ENCODE measurements at regions not wholly inside any gene's neighbourhood (a gene's known extent, or its start where the extent isn't known, plus 50 kb on each side); places are given as distances from the start of the nearest gene placed in this dataset.

DNA sequence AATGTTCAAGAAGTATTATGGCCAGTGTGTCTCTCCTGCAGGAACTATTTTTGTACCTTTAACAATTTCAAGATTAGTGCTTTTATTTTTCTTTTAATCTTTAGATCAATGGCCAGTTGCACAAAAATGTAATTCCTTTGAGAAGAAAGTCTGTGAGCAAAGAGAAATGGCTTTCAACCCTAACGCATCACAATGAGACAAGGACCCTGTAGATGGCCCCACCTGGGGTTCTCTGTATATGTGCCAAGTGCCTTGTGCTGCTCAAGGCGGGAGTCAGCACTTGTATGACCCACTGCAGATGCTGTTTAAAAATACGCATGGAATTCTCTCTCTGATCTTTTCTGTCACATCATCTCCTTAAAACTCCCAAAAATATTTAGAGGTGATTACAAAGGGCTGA lies 453.4 kb downstream of the OCA2 start:
- TF ChIP-seq CTCF (IDR thresholded peaks at IDR 0.05) (no peak), EP300 (IDR thresholded peaks at IDR 0.05) (no peak)

Measured in suprapubic skin (tissue), 3 donors.